Activated T-helper 1 cell treated with anti-CD3 and anti-CD28 coated beads, Interleukin-12 subunit alpha, Interleukin-12 subunit beta, Interleukin-2, Interleukin-4 antibody, amounts not matched to agents 30 ng/mL and 10 ng/mL and 1 ng/mL, durations not matched to agents 14 hours and 24 hours and 36 hours (primary cell): ENCODE measurements at regions not wholly inside any gene's neighbourhood (a gene's known extent, or its start where the extent isn't known, plus 50 kb on each side); places are given as distances from the start of the nearest gene placed in this dataset.
"Not testable (repeated sequence)": the region's sequence is repeated elsewhere in the genome, so short reads cannot be mapped to it uniquely, and the experiment has no call there.

Experiments
- DNase-seq: peaks from one replicate; pipeline ENCODE4 v3.0.0; 2021; ENCODE audit warnings: low spot score
- H3K27ac Mint-ChIP-seq: one replicate; pipeline ENCODE4 v1.8.0; 2021; ENCODE audit warnings: mild to moderate bottlenecking, mixed read lengths
- H3K27me3 Mint-ChIP-seq: one replicate; pipeline ENCODE4 v1.8.0; 2022; ENCODE audit warnings: mild to moderate bottlenecking, moderate library complexity, mixed read lengths; ENCODE audit not compliant: insufficient read depth
- H3K36me3 Mint-ChIP-seq: one replicate; pipeline ENCODE4 v1.8.0; 2021; ENCODE audit warnings: low read depth, mixed read lengths
- H3K4me1 Mint-ChIP-seq: one replicate; pipeline ENCODE4 v1.8.0; 2021; ENCODE audit warnings: low read depth, mixed read lengths
- H3K4me3 Mint-ChIP-seq: one replicate; pipeline ENCODE4 v1.8.0; 2021; ENCODE audit warnings: mild to moderate bottlenecking, moderate library complexity, mixed read lengths
- H3K9me3 Mint-ChIP-seq: one replicate; pipeline ENCODE4 v1.8.0; 2021; ENCODE audit warnings: mixed read lengths
- intact Hi-C: fragments of 100-400 bp; cut with micrococcal nuclease; formaldehyde crosslinking; loops from one replicate; pipeline ENCODE4 v1.15.1; 2024

GRCh38 chr7:84876061-84876821 is 310.6 kb downstream of the SEMA3D start:
- DNase-seq: no peak
- no peak overlapping the region for H3K27ac Mint-ChIP-seq
- H3K9me3 Mint-ChIP-seq: no peaks in the 10 kb centered on the region
- H3K4me1 Mint-ChIP-seq: no peaks in the 10 kb centered on the region
- intact Hi-C loops: no loop called here
- H3K4me3 Mint-ChIP-seq: no peak overlapping the region
- no peaks in the 10 kb centered on the region for H3K27me3 Mint-ChIP-seq
- H3K36me3 Mint-ChIP-seq: no peaks in the 10 kb centered on the region

GRCh38 chr7:84865560-84865959 is 321.3 kb downstream of the SEMA3D start:
- Mint-ChIP-seq H3K4me3 (no peak overlapping the region), H3K4me1 (no peaks in the 10 kb centered on the region), H3K27ac (no peak overlapping the region), H3K27me3 (no peaks in the 10 kb centered on the region), H3K9me3 (no peaks in the 10 kb centered on the region), H3K36me3 (no peaks in the 10 kb centered on the region)
- intact Hi-C loops: no loop called here
- DNase-seq: no peak

- Mint-ChIP-seq H3K4me3 (no peak overlapping the region), H3K27ac (no peak overlapping the region), H3K9me3 (no peaks in the 10 kb centered on the region), H3K4me1 (no peaks in the 10 kb centered on the region), H3K36me3 (no peaks in the 10 kb centered on the region), H3K27me3 (no peaks in the 10 kb centered on the region)
- intact Hi-C loops: no loop called here
- no peak for DNase-seq
Measured at GRCh38 chr7:84857336-84857735, 329.5 kb downstream of the SEMA3D start.

- DNase-seq: no peak
- H3K4me3 Mint-ChIP-seq: no peak overlapping the region
- no peaks in the 10 kb centered on the region for H3K4me1 Mint-ChIP-seq
- intact Hi-C loops: no loop called here
- no peaks in the 10 kb centered on the region for H3K36me3 Mint-ChIP-seq
- H3K9me3 Mint-ChIP-seq: no peaks in the 10 kb centered on the region
- H3K27me3 Mint-ChIP-seq: no peaks in the 10 kb centered on the region
- no peak overlapping the region for H3K27ac Mint-ChIP-seq
Measured at GRCh38 chr7:84855758-84856157, 331.1 kb downstream of the SEMA3D start.

GRCh38 chr7:84848974-84849372 is 337.9 kb downstream of the SEMA3D start:
- intact Hi-C loops, H3K9me3 Mint-ChIP-seq, DNase-seq, H3K4me1 Mint-ChIP-seq, H3K4me3 Mint-ChIP-seq, H3K36me3 Mint-ChIP-seq, H3K27me3 Mint-ChIP-seq, H3K27ac Mint-ChIP-seq: not testable (repeated sequence)

- no peak for DNase-seq
- Mint-ChIP-seq H3K27ac (no peak overlapping the region), H3K4me3 (no peak overlapping the region), H3K27me3 (no peaks in the 10 kb centered on the region), H3K4me1 (no peaks in the 10 kb centered on the region), H3K36me3 (no peaks in the 10 kb centered on the region), H3K9me3 (no peaks in the 10 kb centered on the region)
- intact Hi-C loops: no loop called here
Measured at GRCh38 chr7:84848219-84848973, 338.5 kb downstream of the SEMA3D start.

DNA sequence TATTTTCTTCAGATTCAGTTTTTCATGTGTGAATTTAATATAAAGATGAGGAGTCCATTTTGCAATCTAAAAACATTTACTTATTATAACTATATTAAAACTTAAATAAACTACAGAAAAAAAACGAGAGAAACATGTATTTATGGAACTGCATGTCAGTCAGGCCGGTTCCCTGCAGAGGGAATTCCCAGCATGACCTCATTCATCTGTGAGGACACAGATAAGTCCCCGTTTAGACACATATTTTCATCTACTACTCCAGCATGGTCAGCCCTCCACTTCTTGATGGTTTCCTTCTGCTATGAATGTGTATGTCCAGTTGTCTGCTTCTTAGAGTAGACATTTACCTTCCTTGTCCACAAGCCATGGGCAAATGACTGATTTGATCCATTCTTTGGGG is 339.1 kb downstream of the SEMA3D start:
- Mint-ChIP-seq H3K9me3 (no peaks in the 10 kb centered on the region), H3K36me3 (no peaks in the 10 kb centered on the region), H3K4me1 (no peaks in the 10 kb centered on the region), H3K27me3 (no peaks in the 10 kb centered on the region), H3K4me3 (no peak overlapping the region), H3K27ac (no peak overlapping the region)
- DNase-seq: no peak
- intact Hi-C loops: no loop called here

DNA sequence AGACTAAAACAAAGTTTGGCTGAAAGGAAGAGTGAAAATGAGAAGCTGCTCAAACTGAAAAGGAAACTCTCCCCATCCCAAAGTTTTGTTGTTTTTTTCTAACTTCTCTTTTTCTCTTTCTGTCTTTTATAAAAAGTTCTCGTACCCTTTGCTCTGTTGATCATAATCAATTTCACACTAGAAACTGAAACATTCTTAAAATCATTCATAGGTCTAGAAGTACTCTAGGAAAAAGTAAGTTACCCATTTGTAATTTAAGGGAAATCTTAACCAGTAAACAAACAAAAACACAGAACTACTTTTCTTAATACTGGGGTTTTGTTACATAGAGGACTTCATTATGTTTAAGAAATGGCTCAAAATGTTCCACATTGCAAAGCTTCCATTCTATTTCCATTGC is 339.8 kb downstream of the SEMA3D start:
- Mint-ChIP-seq H3K27ac (no peak overlapping the region), H3K27me3 (no peaks in the 10 kb centered on the region), H3K9me3 (no peaks in the 10 kb centered on the region), H3K36me3 (no peaks in the 10 kb centered on the region), H3K4me3 (no peak overlapping the region), H3K4me1 (no peaks in the 10 kb centered on the region)
- DNase-seq: no peak
- intact Hi-C loops: no loop called here

DNA sequence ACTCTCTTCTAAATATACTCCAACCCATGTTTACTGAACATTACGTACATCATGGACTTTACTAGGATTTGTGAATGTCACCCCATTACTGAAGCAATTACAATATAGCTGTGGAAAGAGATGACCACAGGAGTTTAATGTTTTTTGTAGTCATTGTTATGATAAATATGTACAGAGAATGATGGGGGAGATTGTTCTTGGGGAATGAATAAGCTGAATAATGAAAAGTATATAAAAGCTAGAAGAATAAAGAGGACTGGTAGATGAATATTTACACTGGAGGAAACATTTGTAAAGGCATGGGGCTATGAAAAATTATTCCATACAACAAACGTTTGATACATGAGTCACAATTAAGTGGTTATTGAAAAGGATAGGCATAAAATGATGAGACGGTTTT is 340.9 kb downstream of the SEMA3D start:
- intact Hi-C loops: no loop called here
- no peaks in the 10 kb centered on the region for H3K4me1 Mint-ChIP-seq
- H3K9me3 Mint-ChIP-seq: no peaks in the 10 kb centered on the region
- no peaks in the 10 kb centered on the region for H3K36me3 Mint-ChIP-seq
- DNase-seq: no peak
- no peak overlapping the region for H3K4me3 Mint-ChIP-seq
- no peak overlapping the region for H3K27ac Mint-ChIP-seq
- H3K27me3 Mint-ChIP-seq: no peaks in the 10 kb centered on the region

- Mint-ChIP-seq H3K27ac (no peak overlapping the region), H3K27me3 (no peaks in the 10 kb centered on the region), H3K9me3 (no peaks in the 10 kb centered on the region), H3K4me3 (no peak overlapping the region), H3K4me1 (no peaks in the 10 kb centered on the region), H3K36me3 (no peaks in the 10 kb centered on the region)
- DNase-seq: no peak
- intact Hi-C loops: no loop called here
Measured at GRCh38 chr7:84844771-84845170, 342.1 kb downstream of the SEMA3D start.

- Mint-ChIP-seq H3K4me1 (no peaks in the 10 kb centered on the region), H3K27me3 (no peaks in the 10 kb centered on the region), H3K27ac (no peak overlapping the region), H3K4me3 (no peak overlapping the region), H3K36me3 (no peaks in the 10 kb centered on the region), H3K9me3 (no peaks in the 10 kb centered on the region)
- intact Hi-C loops: no loop called here
- DNase-seq: no peak
Measured at GRCh38 chr7:84841809-84842208, 345.0 kb downstream of the SEMA3D start.

GRCh38 chr7:84838857-84839256 is 348.0 kb downstream of the SEMA3D start:
- no peak overlapping the region for H3K27ac Mint-ChIP-seq
- intact Hi-C loops: no loop called here
- no peaks in the 10 kb centered on the region for H3K27me3 Mint-ChIP-seq
- H3K36me3 Mint-ChIP-seq: no peaks in the 10 kb centered on the region
- no peak for DNase-seq
- no peaks in the 10 kb centered on the region for H3K9me3 Mint-ChIP-seq
- no peaks in the 10 kb centered on the region for H3K4me1 Mint-ChIP-seq
- H3K4me3 Mint-ChIP-seq: no peak overlapping the region

GRCh38 chr7:84837405-84837804 is 349.5 kb downstream of the SEMA3D start:
- Mint-ChIP-seq H3K9me3 (no peaks in the 10 kb centered on the region), H3K27me3 (no peaks in the 10 kb centered on the region), H3K4me1 (no peaks in the 10 kb centered on the region), H3K4me3 (no peak overlapping the region), H3K27ac (no peak overlapping the region), H3K36me3 (no peaks in the 10 kb centered on the region)
- no peak for DNase-seq
- intact Hi-C loops: no loop called here
